Adipocyte (in vitro differentiated cells): ENCODE measurements at regions not wholly inside any gene's neighbourhood (a gene's known extent, or its start where the extent isn't known, plus 50 kb on each side); places are given as distances from the start of the nearest gene placed in this dataset.

ENCODE experiments used
- DNase-seq: peaks from one replicate; pipeline ENCODE4 v3.0.0-alpha.2; 2015; ENCODE audit warnings: low read depth
- H3K27me3 ChIP-seq: replicated peaks from 2 replicates; pipeline ENCODE4 v1.7.0; 2013; ENCODE audit warnings: mild to moderate bottlenecking, low read length, moderate library complexity; ENCODE audit not compliant: control insufficient read depth, insufficient read depth
- H3K36me3 ChIP-seq: 2 replicates; pipeline ENCODE4 v1.7.0; 2013; ENCODE audit warnings: low read length, mild to moderate bottlenecking, moderate library complexity; ENCODE audit not compliant: control insufficient read depth, insufficient read depth, severe bottlenecking
- H3K4me1 ChIP-seq: 2 replicates; pipeline ENCODE4 v1.7.0; 2013; ENCODE audit warnings: mild to moderate bottlenecking, low read length, moderate library complexity; ENCODE audit not compliant: control insufficient read depth, insufficient read depth
- H3K4me3 ChIP-seq: 2 replicates; pipeline ENCODE4 v1.7.0; 2013; ENCODE audit warnings: mild to moderate bottlenecking, low read length, moderate library complexity
- H3K9ac ChIP-seq: 2 replicates; pipeline ENCODE4 v1.7.0; 2013; ENCODE audit warnings: mild to moderate bottlenecking, low read length, moderate library complexity
- H3K9me3 ChIP-seq: 2 replicates; pipeline ENCODE4 v1.7.0; 2013; ENCODE audit warnings: mild to moderate bottlenecking, low read length, moderate library complexity; ENCODE audit not compliant: control insufficient read depth

DNA sequence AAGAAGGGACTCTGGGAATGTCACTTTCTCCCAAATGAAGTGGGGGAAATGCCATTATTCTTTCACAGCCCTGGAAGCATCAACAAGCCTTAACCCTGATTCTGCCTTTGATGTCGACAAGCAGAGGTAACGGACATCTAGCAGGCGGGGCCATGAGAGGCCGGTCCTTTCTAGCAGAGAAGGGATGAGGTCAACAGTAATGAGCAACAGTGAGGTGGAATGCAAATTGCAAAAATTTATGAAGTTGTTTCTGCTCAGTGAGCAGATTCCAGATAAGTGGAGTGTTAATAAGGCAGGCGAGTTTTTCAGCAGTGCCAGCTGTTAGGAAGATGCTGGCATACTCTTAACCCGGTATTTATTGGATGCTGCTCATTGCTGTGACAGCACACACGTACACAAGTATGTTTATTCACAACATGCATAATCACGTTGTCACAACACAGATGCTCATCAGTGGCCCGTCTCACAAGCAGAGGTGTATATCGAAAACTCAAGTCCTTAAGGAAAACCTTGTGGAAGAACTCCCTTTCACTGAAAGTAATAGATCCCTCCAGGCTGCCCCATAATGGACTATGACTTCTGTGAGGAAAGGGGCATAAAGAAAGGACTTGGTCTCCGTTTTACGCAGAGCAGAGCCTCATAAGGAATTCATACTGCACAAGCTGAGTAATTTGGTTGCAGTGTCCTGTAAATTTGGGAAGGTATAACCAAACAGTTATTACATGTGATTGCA is 329.0 kb downstream of the IGSF11 start:
- Histone ChIP-seq H3K4me3 (no peak overlapping the region), H3K9ac (no peak overlapping the region), H3K4me1 (no peaks in the 10 kb centered on the region), H3K27me3 (no peaks in the 10 kb centered on the region), H3K36me3 (no peaks in the 10 kb centered on the region), H3K9me3 (peaks cover 4% of the 10 kb centered on the region)
- DNase-seq = no peak

DNA sequence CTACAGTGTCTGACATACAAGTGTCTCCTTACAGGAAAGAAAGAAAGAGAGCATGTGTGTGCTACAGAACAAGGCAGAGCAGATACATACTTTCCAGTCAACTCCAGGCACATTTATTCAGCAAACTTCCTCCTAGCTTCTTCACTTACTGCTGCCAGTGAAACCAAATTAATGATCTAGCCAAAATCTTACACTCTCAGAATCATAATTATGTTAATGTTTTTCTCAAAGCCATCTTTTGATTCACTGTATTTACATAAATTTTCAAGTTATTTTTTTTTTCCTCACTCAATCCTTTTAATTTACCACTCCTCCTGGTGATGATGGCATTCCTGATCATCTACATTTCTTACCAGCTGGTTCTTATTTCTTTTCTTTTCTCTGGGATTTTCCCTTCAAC is 326.7 kb downstream of the IGSF11 start:
- H3K9me3 ChIP-seq = no peaks in the 10 kb centered on the region
- no peaks in the 10 kb centered on the region for H3K27me3 ChIP-seq
- H3K4me1 ChIP-seq = no peaks in the 10 kb centered on the region
- H3K36me3 ChIP-seq = no peaks in the 10 kb centered on the region
- DNase-seq = no peak
- no peak overlapping the region for H3K4me3 ChIP-seq
- no peak overlapping the region for H3K9ac ChIP-seq

DNA sequence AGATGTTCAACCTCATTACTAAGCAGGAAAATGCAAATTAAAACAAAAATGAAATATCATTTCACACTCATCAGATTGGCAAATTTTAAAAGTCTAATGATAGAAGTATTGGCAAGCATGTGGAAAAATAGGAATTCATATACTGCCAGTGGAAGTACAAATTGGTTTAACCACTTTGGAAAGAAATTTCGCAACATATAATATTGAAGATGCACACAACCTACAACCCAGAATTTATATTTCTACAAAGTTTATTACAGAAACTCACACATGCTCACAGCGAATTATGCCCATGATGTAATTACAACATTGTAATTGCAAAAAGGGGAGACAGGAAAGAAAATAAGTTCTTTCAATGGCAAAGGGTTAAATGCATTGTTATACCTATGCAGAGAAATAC is 324.1 kb downstream of the IGSF11 start:
- DNase-seq = no peak
- no peak overlapping the region for H3K9ac ChIP-seq
- H3K27me3 ChIP-seq = no peaks in the 10 kb centered on the region
- H3K36me3 ChIP-seq = no peaks in the 10 kb centered on the region
- no peaks in the 10 kb centered on the region for H3K4me1 ChIP-seq
- no peaks in the 10 kb centered on the region for H3K9me3 ChIP-seq
- no peak overlapping the region for H3K4me3 ChIP-seq

DNA sequence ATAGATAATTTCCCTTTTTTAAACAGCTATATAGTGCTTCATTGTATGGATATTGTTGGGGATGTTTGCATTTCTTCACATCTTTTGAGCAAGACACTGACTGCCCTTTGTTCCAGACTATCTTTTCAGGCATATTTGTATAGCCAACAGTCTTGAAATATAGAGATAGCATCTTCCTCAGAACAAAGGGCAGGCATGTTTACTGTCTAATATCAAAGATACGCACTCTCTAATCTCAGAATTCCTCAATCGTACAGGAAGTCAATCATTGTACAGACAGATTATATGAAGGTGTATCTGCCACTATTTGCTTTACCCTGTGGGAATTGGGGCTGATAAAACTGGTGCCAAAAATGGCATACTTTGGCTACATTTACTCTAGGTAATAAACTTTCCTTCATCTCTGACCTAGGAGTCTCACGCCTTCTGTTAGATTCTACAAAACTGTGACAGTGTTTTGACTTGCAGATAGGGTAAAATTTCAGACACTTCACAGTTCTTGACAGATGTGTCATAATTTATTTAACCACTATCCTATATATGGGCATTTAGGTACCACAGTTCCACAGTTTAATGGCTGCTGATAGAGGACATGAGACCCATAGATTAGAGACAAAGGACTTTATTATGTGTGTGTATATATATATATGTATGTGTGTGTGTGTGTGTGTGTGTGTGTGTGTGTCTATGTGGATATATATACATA is 321.0 kb downstream of the IGSF11 start:
- Histone ChIP-seq H3K4me3 (no peak overlapping the region), H3K9me3 (no peaks in the 10 kb centered on the region), H3K4me1 (no peaks in the 10 kb centered on the region), H3K9ac (no peak overlapping the region), H3K36me3 (no peaks in the 10 kb centered on the region), H3K27me3 (no peaks in the 10 kb centered on the region)
- DNase-seq = no peak

DNA sequence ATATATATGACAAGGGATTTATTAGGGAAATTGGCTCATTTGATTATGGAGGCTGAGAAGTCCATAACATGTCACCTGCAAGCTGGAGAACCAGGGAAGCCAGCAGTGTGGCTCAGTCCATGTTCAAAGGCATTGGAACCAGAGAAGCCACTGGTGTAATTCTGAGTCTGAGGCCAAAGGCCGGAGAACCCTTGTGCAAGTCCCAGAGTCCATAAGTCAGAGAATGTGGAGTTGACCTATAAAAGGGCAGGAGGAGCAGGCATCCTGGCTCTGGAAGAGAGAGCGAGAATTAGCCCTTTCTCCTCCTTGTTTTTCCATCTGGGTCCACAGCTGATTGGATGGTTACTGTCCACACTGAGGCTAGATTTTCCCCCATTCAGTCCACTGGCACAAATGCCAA is 319.8 kb downstream of the IGSF11 start:
- Histone ChIP-seq H3K36me3 (no peaks in the 10 kb centered on the region), H3K4me1 (no peaks in the 10 kb centered on the region), H3K27me3 (no peaks in the 10 kb centered on the region), H3K9ac (no peak overlapping the region), H3K9me3 (peaks cover 8% of the 10 kb centered on the region), H3K4me3 (no peak overlapping the region)
- no peak for DNase-seq

DNA sequence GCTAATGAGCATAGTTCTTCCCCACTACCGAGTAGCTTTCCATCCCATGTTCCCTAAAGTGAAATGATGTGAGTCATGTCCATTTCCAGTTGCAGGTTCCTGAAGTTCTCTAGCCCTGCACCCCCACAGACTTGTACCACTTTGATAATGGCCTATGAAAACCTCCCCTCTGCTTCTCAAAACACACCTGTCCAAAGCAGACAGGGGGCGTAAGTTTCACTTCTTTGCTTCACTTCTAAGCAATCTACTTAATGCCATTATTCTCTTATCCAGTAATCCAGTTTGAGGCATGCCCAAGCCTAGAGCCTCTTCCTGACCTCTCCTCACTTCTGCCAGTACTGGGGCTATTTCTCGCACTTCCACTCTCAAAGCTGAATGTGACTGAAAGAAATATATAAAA is 305.1 kb downstream of the IGSF11 start:
- Histone ChIP-seq H3K36me3 (no peaks in the 10 kb centered on the region), H3K4me1 (no peaks in the 10 kb centered on the region), H3K4me3 (no peak overlapping the region), H3K9me3 (no peaks in the 10 kb centered on the region), H3K9ac (no peak overlapping the region), H3K27me3 (no peaks in the 10 kb centered on the region)
- DNase-seq = no peak

DNA sequence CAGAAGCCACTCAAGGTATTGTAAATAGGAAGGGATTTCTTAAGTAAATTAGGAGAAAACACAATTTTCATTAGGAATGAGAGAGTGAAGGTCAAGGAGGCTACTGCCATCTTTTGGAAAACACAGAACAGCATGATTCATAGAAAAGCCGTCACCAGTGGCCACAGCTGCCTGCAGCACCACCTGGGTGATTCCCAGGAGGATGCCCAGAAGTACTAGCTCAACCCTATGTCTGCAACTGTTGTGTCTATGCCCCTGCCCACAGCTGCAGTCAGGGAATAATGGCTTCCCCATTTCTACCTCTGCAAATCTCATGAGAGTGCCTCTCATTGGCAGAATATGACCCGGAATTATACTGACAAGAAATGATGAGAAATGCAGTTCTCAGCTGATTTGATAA is 300.0 kb downstream of the IGSF11 start:
- no peaks in the 10 kb centered on the region for H3K4me1 ChIP-seq
- no peak overlapping the region for H3K4me3 ChIP-seq
- no peaks in the 10 kb centered on the region for H3K36me3 ChIP-seq
- H3K27me3 ChIP-seq = no peaks in the 10 kb centered on the region
- no peak overlapping the region for H3K9ac ChIP-seq
- H3K9me3 ChIP-seq = no peaks in the 10 kb centered on the region
- no peak for DNase-seq

DNA sequence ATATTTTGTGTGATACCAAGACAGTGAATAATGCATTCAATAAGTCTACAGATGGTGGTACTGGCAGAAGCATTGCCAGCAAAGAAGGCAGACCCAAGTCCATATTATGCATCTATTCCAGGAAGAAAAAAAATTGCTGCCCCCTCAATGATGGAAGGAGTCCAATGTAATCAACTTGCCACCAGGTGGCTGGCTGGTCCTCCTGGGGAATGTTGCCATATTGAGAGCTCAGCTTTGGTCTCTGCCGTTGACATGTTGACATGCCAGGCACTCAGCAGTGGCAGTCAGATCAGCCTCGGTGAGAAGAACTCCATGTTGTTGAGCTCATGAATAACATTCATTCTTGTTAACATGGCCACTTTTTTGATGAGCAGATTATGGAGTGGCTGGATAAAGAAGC is 298.5 kb downstream of the IGSF11 start:
- no peak overlapping the region for H3K9ac ChIP-seq
- H3K4me1 ChIP-seq = no peaks in the 10 kb centered on the region
- no peak for DNase-seq
- H3K4me3 ChIP-seq = no peak overlapping the region
- H3K36me3 ChIP-seq = no peaks in the 10 kb centered on the region
- H3K27me3 ChIP-seq = no peaks in the 10 kb centered on the region
- peaks cover 1% of the 10 kb centered on the region for H3K9me3 ChIP-seq

DNA sequence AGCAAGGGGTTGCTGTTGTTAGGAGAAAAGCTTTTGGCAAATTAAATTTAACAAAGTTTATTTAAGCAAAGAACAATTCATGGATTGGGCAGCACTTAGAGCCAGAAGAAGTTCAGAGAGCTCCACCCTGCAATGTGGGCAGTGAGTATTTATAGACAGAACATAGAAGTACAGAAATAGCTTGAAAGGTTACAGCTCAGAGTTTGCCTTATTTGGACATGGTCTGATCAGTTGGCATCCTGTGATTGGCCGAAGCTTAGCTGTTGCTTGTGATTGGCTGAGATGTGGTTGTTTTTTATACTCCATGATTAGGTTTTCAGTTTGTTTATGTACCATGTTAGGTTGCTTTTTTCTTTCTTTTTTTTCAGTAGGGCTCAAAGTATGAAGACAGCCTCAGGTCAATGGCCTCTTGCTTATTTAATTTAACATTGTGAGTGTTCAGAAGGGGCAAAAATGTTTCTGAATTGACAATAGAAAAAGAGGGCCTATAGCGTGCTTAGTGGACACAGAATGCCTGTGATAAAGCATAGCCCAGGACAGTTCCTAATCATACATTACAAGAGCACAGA is 293.8 kb downstream of the IGSF11 start:
- H3K9ac ChIP-seq = no peak overlapping the region
- H3K4me3 ChIP-seq = no peak overlapping the region

DNA sequence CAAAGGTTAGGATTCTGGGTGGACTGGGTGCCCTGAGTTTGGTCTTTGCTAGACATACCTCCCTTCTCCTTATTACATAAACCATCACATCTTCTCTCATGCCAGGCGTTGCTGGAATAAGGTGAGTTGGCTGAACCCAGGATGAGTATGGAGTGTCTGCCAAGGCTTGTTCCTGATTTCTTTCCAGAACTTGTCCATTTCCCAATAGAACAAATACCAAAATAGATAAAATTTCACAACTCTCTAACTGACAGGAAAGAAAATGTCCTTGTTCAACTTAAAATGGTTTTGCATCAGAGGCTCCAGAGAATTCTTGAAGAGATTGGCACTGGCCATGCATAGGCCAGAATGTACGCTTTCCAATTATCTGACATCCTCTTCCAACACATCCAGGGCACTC is 291.9 kb downstream of the IGSF11 start:
- H3K4me3 ChIP-seq = no peak overlapping the region
- H3K4me1 ChIP-seq = peaks cover 3% of the 10 kb centered on the region
- DNase-seq = no peak
- H3K9ac ChIP-seq = no peak overlapping the region
- H3K9me3 ChIP-seq = peaks cover 6% of the 10 kb centered on the region
- no peaks in the 10 kb centered on the region for H3K27me3 ChIP-seq
- H3K36me3 ChIP-seq = no peaks in the 10 kb centered on the region

More for the DNA sequence above, 293.8 kb downstream of the IGSF11 start:
- no peaks in the 10 kb centered on the region for H3K27me3 ChIP-seq
- no peak for DNase-seq
- H3K36me3 ChIP-seq = no peaks in the 10 kb centered on the region
- peaks cover 2% of the 10 kb centered on the region for H3K9me3 ChIP-seq
- H3K4me1 ChIP-seq = peaks cover 3% of the 10 kb centered on the region

DNA sequence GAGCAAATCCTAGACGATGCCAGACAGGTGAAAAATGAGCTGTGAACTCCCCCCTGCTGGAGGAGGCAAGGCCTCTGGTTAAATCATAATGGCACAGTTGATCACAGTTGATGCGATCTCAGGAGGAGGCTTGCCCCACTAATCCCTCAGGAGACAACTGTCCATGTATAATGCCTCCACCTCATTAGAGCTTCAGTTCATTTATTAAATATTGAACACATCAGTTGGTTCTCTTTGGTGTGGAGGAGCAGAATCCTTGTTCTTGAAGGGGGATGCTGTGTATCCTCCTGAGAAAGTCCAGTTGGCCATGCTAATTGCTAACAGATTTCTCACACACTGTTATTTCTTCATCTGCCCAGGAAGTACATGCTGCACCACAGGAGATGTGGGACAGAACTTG is 290.5 kb downstream of the IGSF11 start:
- Histone ChIP-seq H3K27me3 (no peaks in the 10 kb centered on the region), H3K36me3 (no peaks in the 10 kb centered on the region), H3K4me1 (peaks cover 3% of the 10 kb centered on the region), H3K9me3 (peaks cover 6% of the 10 kb centered on the region), H3K4me3 (no peak overlapping the region), H3K9ac (no peak overlapping the region)
- DNase-seq = no peak
